Tibial nerve (tissue), 4 donors: ENCODE measurements at regions not wholly inside any gene's neighbourhood (a gene's known extent, or its start where the extent isn't known, plus 50 kb on each side); places are given as distances from the start of the nearest gene placed in this dataset.

Experiments
- DNase-seq, 2 donors: peaks; one replicate each; pipeline ENCODE4 v3.0.0-alpha.2; 2019; ENCODE audit warnings: low spot score in 2 of 2
- H3K27ac ChIP-seq, 4 donors: fragments of 200-600 bp; sonication (generic) in 3 of 4; one replicate each; pipeline ENCODE4 v1.5.1; 2017 to 2019; ENCODE audit warnings: mild to moderate bottlenecking in 1 of 4
- H3K27me3 ChIP-seq, 2 donors: fragments of 200-600 bp; sonication (generic) in 1 of 2; one replicate each; pipeline versions ENCODE4 v1.5.1 to v1.6.0; 2017 to 2019
- H3K36me3 ChIP-seq, 3 donors: fragments of 200-600 bp; sonication (generic); one replicate each; pipeline ENCODE4 v1.5.1; 2018 to 2019
- H3K4me1 ChIP-seq, 4 donors: fragments of 200-600 bp; sonication (generic) in 3 of 4; one replicate each; pipeline ENCODE4 v1.5.1; 2017 to 2019
- H3K4me3 ChIP-seq, 4 donors: fragments of 200-600 bp; sonication (generic) in 3 of 4; one replicate each; pipeline ENCODE4 v1.5.1; 2017 to 2019; ENCODE audit warnings: mild to moderate bottlenecking in 1 of 4, moderate library complexity in 1 of 4
- H3K9me3 ChIP-seq, 4 donors: fragments of 200-600 bp; sonication (generic) in 3 of 4; one replicate each; pipeline ENCODE4 v1.5.1; 2017 to 2019
- CTCF ChIP-seq, 5 experiments: fragments of 200-600 bp in 3 of 5; fragments of 450-650 bp in 2 of 5; sonication (generic) in 3 of 5; IDR thresholded peaks; one replicate each; pipeline ENCODE4 v1.5.1; 2016 to 2019; ENCODE audit warnings: antibody characterized with exemption in 5 of 5, mild to moderate bottlenecking in 3 of 5, moderate library complexity in 2 of 5
- EP300 ChIP-seq, 2 donors: sonication (generic); formaldehyde crosslinking; IDR thresholded peaks; one replicate each; pipeline ENCODE4 v1.6.1; 2017; ENCODE audit warnings: antibody characterized with exemption in 2 of 2, mild to moderate bottlenecking in 1 of 2
- POLR2A ChIP-seq, 2 donors: fragments of 450-650 bp; IDR thresholded peaks; one replicate each; pipeline ENCODE4 v1.6.1; 2017; ENCODE audit warnings: antibody characterized with exemption in 2 of 2, mild to moderate bottlenecking in 2 of 2, moderate library complexity in 2 of 2
- WGBS, 2 donors: methylation state at CpG; one replicate each; pipeline ENCODE4 v1.1.5; 2018; 5-methylcytosine and 5-hydroxymethylcytosine counted together

GRCh38 chr5:54663866-54664265, 146.3 kb downstream of the SNX18 start:
- H3K27ac ChIP-seq = peak overlapping the region in 2 of 4 donors; percentile 12 to 44
- peaks cover 0 to 11% (median 0%) of the 10 kb centered on the region in 4 donors for H3K9me3 ChIP-seq
- H3K4me3 ChIP-seq = no peak overlapping the region
- WGBS, 2 donors = 16 to 20% methylated on average over 5 of the region's 5 CpGs
- peak; percentile 37 to 69 for DNase-seq
- H3K27me3 ChIP-seq = no peaks in the 10 kb centered on the region
- no peaks in the 10 kb centered on the region for H3K36me3 ChIP-seq
- peaks cover 0 to 35% (median 2%) of the 10 kb centered on the region in 4 donors for H3K4me1 ChIP-seq
- TF ChIP-seq EP300 (IDR thresholded peaks at IDR 0.05) = peak in 1 of 2 donors; percentile 96
- TF ChIP-seq POLR2A (IDR thresholded peaks at IDR 0.05) = no peak

GRCh38 chr5:54661111-54661510, 143.6 kb downstream of the SNX18 start:
- Histone ChIP-seq H3K4me3 (no peak overlapping the region), H3K27ac (no peak overlapping the region), H3K27me3 (no peaks in the 10 kb centered on the region), H3K4me1 (peaks cover 0 to 48% (median 2%) of the 10 kb centered on the region in 4 donors), H3K36me3 (no peaks in the 10 kb centered on the region), H3K9me3 (no peaks in the 10 kb centered on the region)
- WGBS, 2 donors = 96 to 97% methylated on average over 6 of the region's 6 CpGs
- no peak for DNase-seq
- TF ChIP-seq EP300 (IDR thresholded peaks at IDR 0.05) (no peak), POLR2A (IDR thresholded peaks at IDR 0.05) (no peak), CTCF (IDR thresholded peaks at IDR 0.05) (no peak)

GRCh38 chr5:54659700-54660131, 142.2 kb downstream of the SNX18 start:
- peaks cover 0 to 55% (median 2%) of the 10 kb centered on the region in 4 donors for H3K4me1 ChIP-seq
- DNase-seq = no peak
- WGBS, 2 donors = 52 to 58% methylated on average over 5 of the region's 5 CpGs

GRCh38 chr5:54658010-54658409, 140.5 kb downstream of the SNX18 start:
- TF ChIP-seq EP300 (IDR thresholded peaks at IDR 0.05) (no peak), POLR2A (IDR thresholded peaks at IDR 0.05) (no peak), CTCF (IDR thresholded peaks at IDR 0.05) (no peak)
- H3K4me1 ChIP-seq = peaks cover 0 to 47% (median 0%) of the 10 kb centered on the region in 4 donors
- no peaks in the 10 kb centered on the region for H3K36me3 ChIP-seq
- no peak overlapping the region for H3K4me3 ChIP-seq
- no peaks in the 10 kb centered on the region for H3K9me3 ChIP-seq
- WGBS, 2 donors = 76 to 87% methylated on average over 3 of the region's 3 CpGs
- no peak overlapping the region for H3K27ac ChIP-seq
- DNase-seq = no peak
- H3K27me3 ChIP-seq = no peaks in the 10 kb centered on the region

More at GRCh38 chr5:54659700-54660131, 142.2 kb downstream of the SNX18 start:
- H3K9me3 ChIP-seq = no peaks in the 10 kb centered on the region
- peak overlapping the region in 2 of 4 donors; percentile 39 to 53 for H3K27ac ChIP-seq
- H3K27me3 ChIP-seq = no peaks in the 10 kb centered on the region
- no peak for TF ChIP-seq CTCF (IDR thresholded peaks at IDR 0.05)
- no peak for TF ChIP-seq POLR2A (IDR thresholded peaks at IDR 0.05)
- peak in 1 of 2 donors; percentile 23 for TF ChIP-seq EP300 (IDR thresholded peaks at IDR 0.05)
- H3K36me3 ChIP-seq = no peaks in the 10 kb centered on the region
- no peak overlapping the region for H3K4me3 ChIP-seq

- H3K4me1 ChIP-seq = peaks cover 0 to 51% (median 2%) of the 10 kb centered on the region in 4 donors
- H3K27ac ChIP-seq = peak overlapping the region in 1 of 4 donors; percentile 8
- no peak for DNase-seq
- WGBS, 2 donors = 55 to 61% methylated on average over 2 of the region's 2 CpGs
- H3K9me3 ChIP-seq = no peaks in the 10 kb centered on the region
- peak in 1 of 2 donors; percentile 59 for TF ChIP-seq EP300 (IDR thresholded peaks at IDR 0.05)
- no peak for TF ChIP-seq POLR2A (IDR thresholded peaks at IDR 0.05)
- H3K36me3 ChIP-seq = no peaks in the 10 kb centered on the region
- no peak overlapping the region for H3K4me3 ChIP-seq
- no peaks in the 10 kb centered on the region for H3K27me3 ChIP-seq
These were observed 138.7 kb downstream of the SNX18 start for GRCh38 chr5:54656261-54656728.

GRCh38 chr5:54655761-54656160, 138.2 kb downstream of the SNX18 start:
- no peak for DNase-seq
- Histone ChIP-seq H3K36me3 (no peaks in the 10 kb centered on the region), H3K27me3 (no peaks in the 10 kb centered on the region), H3K4me3 (no peak overlapping the region), H3K9me3 (no peaks in the 10 kb centered on the region), H3K27ac (peak overlapping the region in 1 of 4 donors; percentile 8), H3K4me1 (peaks cover 0 to 51% (median 2%) of the 10 kb centered on the region in 4 donors)
- TF ChIP-seq EP300 (IDR thresholded peaks at IDR 0.05) (no peak), CTCF (IDR thresholded peaks at IDR 0.05) (no peak)
- WGBS, 2 donors = 90 to 91% methylated on average over 2 of the region's 2 CpGs
